ENCODE measurements at regions not wholly inside any gene's neighbourhood (a gene's known extent, or its start where the extent isn't known, plus 50 kb on each side); places are given as distances from the start of the nearest gene placed in this dataset.

GRCh38 chr2:133801946-133802345 is 233.7 kb upstream of the NCKAP5 start:
- 78% methylated on average over 3 of the region's 3 CpGs; no CpG with 5 or more reads in 1 of the 2 experiments for WGBS, 2 experiments (ENCODE audit: extremely low coverage in 1 of 2, insufficient coverage in 1 of 2, insufficient read length in 1 of 2, insufficient replicate concordance in 2 of 2, low coverage in 1 of 2, low lambda C conversion rate in 2 of 2, missing lambda C conversion rate in 1 of 2)
- no peak overlapping the region for H2BK12ac ChIP-seq (ENCODE audit: low read depth, low read length)
- H3K79me1 ChIP-seq (ENCODE audit: low read depth, low read length), result no peaks in the 10 kb centered on the region
- no peak overlapping the region for H2AFZ ChIP-seq (ENCODE audit: low read length)
- no peak overlapping the region for H2AK5ac ChIP-seq (ENCODE audit: low read depth, low read length)
- H3K27ac ChIP-seq (ENCODE audit: low read depth, low read length), result no peak overlapping the region
- no peak overlapping the region for H3K56ac ChIP-seq (replicated peaks; ENCODE audit: insufficient read length, low read depth, low read length)
- FAIRE-seq, result no peak
- H3K27me3 ChIP-seq (replicated peaks in 1 of 4; ENCODE audit: control insufficient read depth in 3 of 4, extremely low read depth in 1 of 4, insufficient read depth in 3 of 4, low read length in 3 of 4), result no peaks in the 10 kb centered on the region; a peak in 1 of 7 replicates
- H3K23ac ChIP-seq (ENCODE audit: insufficient read length), result no peak overlapping the region
- CTCF ChIA-PET (ENCODE audit: partially characterized antibody), result interaction anchor here (1.5 kb wide), 1 partner anchor 22 kb away, joined by 5 read pairs; no protein-coding TSS in a partner anchor
- H3K4ac ChIP-seq (replicated peaks; ENCODE audit: insufficient read length, low read depth, low read length), result no peak overlapping the region
- no peaks in the 10 kb centered on the region for H3K79me2 ChIP-seq (ENCODE audit: control insufficient read depth in 1 of 2, insufficient read depth in 2 of 2, low read length in 2 of 2)
- no peak for TF ChIP-seq TBP (IDR thresholded peaks at IDR 0.05; ENCODE audit: low read depth, low read length)
- no peaks in the 10 kb centered on the region; a peak in 1 of 8 replicates for H3K36me3 ChIP-seq (ENCODE audit: control insufficient read depth in 2 of 4, insufficient read depth in 4 of 4, low read length in 3 of 4)
- no peak overlapping the region for H4K5ac ChIP-seq (ENCODE audit: insufficient read length, low read depth, low read length)
- no peak overlapping the region for H4K8ac ChIP-seq (ENCODE audit: extremely low read depth, insufficient read depth, low read length)
- H2BK20ac ChIP-seq (ENCODE audit: low read length), result no peak overlapping the region
- no peak for DNase-seq (ENCODE audit: low read depth in 1 of 2, low spot score in 2 of 2)
- H3K18ac ChIP-seq (ENCODE audit: extremely low read depth, low read length), result no peak overlapping the region
- H3K23me2 ChIP-seq (ENCODE audit: low read depth, low read length), result no peaks in the 10 kb centered on the region
- no peak overlapping the region for H3K14ac ChIP-seq (ENCODE audit: insufficient read length)
- H3K4me1 ChIP-seq (replicated peaks in 1 of 4; ENCODE audit: control insufficient read depth in 3 of 4, insufficient read depth in 4 of 4, low read length in 3 of 4), result no peaks in the 10 kb centered on the region
- no peak overlapping the region for H2BK5ac ChIP-seq (ENCODE audit: low read depth, low read length)
- no peaks in the 10 kb centered on the region for H4K20me1 ChIP-seq (replicated peaks in 1 of 2; ENCODE audit: control insufficient read depth in 1 of 2, insufficient read depth in 2 of 2, low read length in 2 of 2)
- H4K91ac ChIP-seq (replicated peaks; ENCODE audit: insufficient read length, low read length), result no peak overlapping the region
- no peak overlapping the region for H3K9ac ChIP-seq (replicated peaks in 1 of 4; ENCODE audit: extremely low read depth in 1 of 4, low read depth in 3 of 4, low read length in 3 of 4)
- no peak overlapping the region for H2BK120ac ChIP-seq (replicated peaks; ENCODE audit: low read depth, low read length)
- H3K4me2 ChIP-seq (ENCODE audit: insufficient read depth in 1 of 2, low read depth in 2 of 2, low read length in 2 of 2), result no peak overlapping the region
- H3K9me3 ChIP-seq (ENCODE audit: insufficient read depth in 2 of 2, low read depth in 1 of 2, low read length in 1 of 2), result no peaks in the 10 kb centered on the region
- POLR2A ChIA-PET (ENCODE audit: partially characterized antibody), result no interaction called here
- H3K4me3 ChIP-seq (ENCODE audit: extremely low read depth in 1 of 4, insufficient read depth in 2 of 4, low read depth in 3 of 4, low read length in 4 of 4), result no peak overlapping the region
- H2BK15ac ChIP-seq (ENCODE audit: low read length), result no peak overlapping the region

All from H1 (cell line).